ENCODE measurements at regions not wholly inside any gene's neighbourhood (a gene's known extent, or its start where the extent isn't known, plus 50 kb on each side); places are given as distances from the start of the nearest gene placed in this dataset.

DNA sequence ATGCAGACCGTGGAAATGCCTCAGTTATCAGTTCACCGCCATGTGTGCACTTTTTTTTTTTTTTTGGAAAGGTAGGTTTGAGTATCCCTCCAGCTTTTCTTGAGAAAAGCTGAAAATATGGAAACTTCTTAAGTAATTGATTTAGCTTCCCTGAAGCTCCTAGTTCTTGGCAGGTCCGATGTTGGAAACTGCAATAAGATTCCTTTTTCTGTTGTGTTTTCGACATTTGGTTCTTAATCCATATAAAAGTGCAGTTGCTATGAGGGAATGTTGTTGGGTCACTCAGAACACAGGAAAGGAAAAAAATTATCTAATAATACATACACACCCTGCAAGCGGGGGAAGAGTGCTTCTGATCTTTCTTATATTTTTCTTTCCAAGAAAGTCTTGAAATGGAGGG, 665.2 kb downstream of the INHBA start:
- no peak for TF ChIP-seq NRF1 (IDR thresholded peaks at IDR 0.05; ENCODE audit: low read depth, low read length)
- no peak for TF ChIP-seq CTCF (IDR thresholded peaks at IDR 0.05; ENCODE audit: control extremely low read depth in 1 of 3, insufficient read depth in 1 of 3, low read depth in 1 of 3, low read length in 3 of 3)
- TF ChIP-seq POLR2A (IDR thresholded peaks at IDR 0.05; ENCODE audit: control extremely low read depth in 1 of 2, low read depth in 2 of 2, low read length in 2 of 2), result no peak
- TF ChIP-seq, protein P1, sequence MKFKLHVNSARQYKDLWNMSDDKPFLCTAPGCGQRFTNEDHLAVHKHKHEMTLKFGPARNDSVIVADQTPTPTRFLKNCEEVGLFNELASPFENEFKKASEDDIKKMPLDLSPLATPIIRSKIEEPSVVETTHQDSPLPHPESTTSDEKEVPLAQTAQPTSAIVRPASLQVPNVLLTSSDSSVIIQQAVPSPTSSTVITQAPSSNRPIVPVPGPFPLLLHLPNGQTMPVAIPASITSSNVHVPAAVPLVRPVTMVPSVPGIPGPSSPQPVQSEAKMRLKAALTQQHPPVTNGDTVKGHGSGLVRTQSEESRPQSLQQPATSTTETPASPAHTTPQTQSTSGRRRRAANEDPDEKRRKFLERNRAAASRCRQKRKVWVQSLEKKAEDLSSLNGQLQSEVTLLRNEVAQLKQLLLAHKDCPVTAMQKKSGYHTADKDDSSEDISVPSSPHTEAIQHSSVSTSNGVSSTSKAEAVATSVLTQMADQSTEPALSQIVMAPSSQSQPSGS (IDR thresholded peaks at IDR 0.05; ENCODE audit: low read length), result no peak
- no peak for TF ChIP-seq CEBPB (IDR thresholded peaks at IDR 0.05; ENCODE audit: low read depth, low read length)
- TF ChIP-seq KDM1A (IDR thresholded peaks at IDR 0.05; ENCODE audit: borderline replicate concordance, low read length), result no peak
- no peak for TF ChIP-seq POLR2AphosphoS5 (IDR thresholded peaks at IDR 0.05; ENCODE audit: low read depth, low read length)
- no peak for TF ChIP-seq SAP30 (IDR thresholded peaks at IDR 0.05; ENCODE audit: insufficient read depth, insufficient replicate concordance, low read length)
- TF ChIP-seq BACH1 (IDR thresholded peaks at IDR 0.05; ENCODE audit: low read length), result no peak
- TF ChIP-seq SP2 (IDR thresholded peaks at IDR 0.05; ENCODE audit: low read length), result no peak
- no peak for TF ChIP-seq BCL11A (IDR thresholded peaks at IDR 0.05; ENCODE audit: low read depth in 2 of 2, low read length in 2 of 2)
- no peak for TF ChIP-seq SIN3A (conservative IDR thresholded peaks at IDR 0.05 in 1 of 2, IDR thresholded peaks at IDR 0.05 in 1 of 2; ENCODE audit: low read depth in 1 of 2, low read length in 2 of 2)
- TF ChIP-seq GABPA (IDR thresholded peaks at IDR 0.05; ENCODE audit: borderline replicate concordance, insufficient read depth, low read length), result no peak
